Posterior vena cava (tissue), 2 donors: ENCODE measurements at regions not wholly inside any gene's neighbourhood (a gene's known extent, or its start where the extent isn't known, plus 50 kb on each side); places are given as distances from the start of the nearest gene placed in this dataset.

Source experiments
- DNase-seq: peaks from one replicate; pipeline ENCODE4 v3.0.0-alpha.2; 2020; ENCODE audit warnings: low spot score
- intact Hi-C, 2 donors: fragments of 100-400 bp; cut with DNase I; formaldehyde crosslinking; loops; one replicate each; pipeline versions ENCODE4 v1.14.1 to v1.14.2; 2022 to 2023
- donor health status: DM: yes; HTN: yes; CAD: no.
- donor health status: DM: yes; HTN: yes; CAD: no.

GRCh38 chr14:49479432-49479831 is 106.7 kb downstream of the RPS29 start:
- no peak for DNase-seq
- intact Hi-C loops = no loop called here

GRCh38 chr14:49478784-49479183 is 107.4 kb downstream of the RPS29 start:
- intact Hi-C loops = no loop called here
- no peak for DNase-seq

- intact Hi-C loops = no loop called here
Measured at GRCh38 chr14:49467091-49467490, 119.1 kb downstream of the RPS29 start.

GRCh38 chr14:49464885-49465284 is 121.3 kb downstream of the RPS29 start:
- intact Hi-C loops = no loop called here
- no peak for DNase-seq

More at GRCh38 chr14:49467091-49467490, 119.1 kb downstream of the RPS29 start:
- no peak for DNase-seq

- intact Hi-C loops = no loop called here
- DNase-seq = no peak
Measured at GRCh38 chr14:49463146-49463545, 123.0 kb downstream of the RPS29 start.

GRCh38 chr14:49461529-49462401 is 124.4 kb downstream of the RPS29 start:
- no peak for DNase-seq
- intact Hi-C loops = no loop called here

- intact Hi-C loops = no loop called here
- DNase-seq = no peak
Measured at GRCh38 chr14:49460662-49461061, 125.5 kb downstream of the RPS29 start.

GRCh38 chr14:49456589-49456988 is 129.6 kb downstream of the RPS29 start:
- no peak for DNase-seq
- intact Hi-C loops = no loop called here

- intact Hi-C loops = no loop called here
- no peak for DNase-seq
Measured at GRCh38 chr14:49451938-49452337, 134.2 kb downstream of the RPS29 start.

- DNase-seq = no peak
- intact Hi-C loops = no loop called here
Measured at GRCh38 chr14:49449749-49450148, 136.4 kb downstream of the RPS29 start.

- no peak for DNase-seq
- intact Hi-C loops = no loop called here
Measured at GRCh38 chr14:49447540-49448107, 138.6 kb downstream of the RPS29 start.

GRCh38 chr14:49446801-49447200 is 139.4 kb downstream of the RPS29 start:
- intact Hi-C loops = no loop called here
- no peak for DNase-seq

- intact Hi-C loops = no loop called here
- DNase-seq = no peak
Measured at GRCh38 chr14:49438256-49438770, 147.9 kb downstream of the RPS29 start.

- no peak for DNase-seq
- intact Hi-C loops = no loop called here
Measured at GRCh38 chr14:49428076-49428475, 158.1 kb downstream of the RPS29 start.

- DNase-seq = no peak
- intact Hi-C loops = no loop called here
Measured at GRCh38 chr14:49427117-49427516, 159.1 kb downstream of the RPS29 start.

GRCh38 chr14:49425921-49426320 is 160.3 kb downstream of the RPS29 start:
- DNase-seq = no peak
- intact Hi-C loops = no loop called here

- intact Hi-C loops = no loop called here
- DNase-seq = no peak
Measured at GRCh38 chr14:49424436-49425331, 161.5 kb downstream of the RPS29 start.

- intact Hi-C loops = no loop called here
Measured at GRCh38 chr14:49420201-49420600, 166.0 kb downstream of the RPS29 start.

GRCh38 chr14:49418789-49419188 is 167.4 kb downstream of the RPS29 start:
- intact Hi-C loops = no loop called here
- DNase-seq = no peak

More at GRCh38 chr14:49420201-49420600, 166.0 kb downstream of the RPS29 start:
- no peak for DNase-seq

- DNase-seq = no peak
- intact Hi-C loops = no loop called here
Measured at GRCh38 chr14:49417790-49418189, 168.4 kb downstream of the RPS29 start.
